GM19238 (cell line): ENCODE measurements at regions not wholly inside any gene's neighbourhood (a gene's known extent, or its start where the extent isn't known, plus 50 kb on each side); places are given as distances from the start of the nearest gene placed in this dataset.

Source experiments
- DNase-seq: peaks from one replicate; pipeline ENCODE4 v3.0.0; 2011; ENCODE audit warnings: low spot score; ENCODE audit not compliant: insufficient read length

DNA sequence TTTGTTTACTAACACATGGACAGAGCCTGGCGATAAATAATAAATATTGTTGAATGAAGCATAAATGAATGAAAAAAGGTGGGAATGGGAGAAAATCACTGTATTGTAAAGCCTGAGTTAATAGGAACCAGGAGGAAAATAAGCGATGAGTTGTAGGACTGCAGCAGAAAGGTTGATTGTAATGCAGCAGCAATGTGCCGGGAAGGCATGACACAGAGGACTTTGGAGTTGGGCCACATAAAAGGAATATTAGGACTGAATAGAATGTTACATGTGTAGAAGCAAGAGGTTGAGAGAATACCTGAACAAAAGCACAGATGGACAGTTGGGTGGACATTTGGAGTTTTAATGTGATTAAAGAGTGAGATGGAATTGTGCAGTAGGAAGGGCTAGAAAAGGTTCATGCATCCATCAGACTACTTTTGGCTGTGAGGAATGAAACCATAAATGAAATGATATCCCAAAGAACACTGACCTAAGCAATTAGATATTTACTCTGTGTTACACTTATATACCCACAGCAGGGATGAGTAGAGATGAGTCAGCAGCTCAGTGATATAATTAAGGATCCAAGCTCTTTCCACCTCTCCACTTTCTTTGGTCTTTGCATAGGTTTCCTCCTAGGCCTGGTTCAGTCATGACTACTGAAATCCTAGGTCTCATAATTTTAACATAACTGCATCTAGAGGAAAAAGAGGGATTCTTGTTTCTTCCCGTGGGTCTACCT is 55.4 kb downstream of the CCER1 start:
- DNase-seq = no peak

DNA sequence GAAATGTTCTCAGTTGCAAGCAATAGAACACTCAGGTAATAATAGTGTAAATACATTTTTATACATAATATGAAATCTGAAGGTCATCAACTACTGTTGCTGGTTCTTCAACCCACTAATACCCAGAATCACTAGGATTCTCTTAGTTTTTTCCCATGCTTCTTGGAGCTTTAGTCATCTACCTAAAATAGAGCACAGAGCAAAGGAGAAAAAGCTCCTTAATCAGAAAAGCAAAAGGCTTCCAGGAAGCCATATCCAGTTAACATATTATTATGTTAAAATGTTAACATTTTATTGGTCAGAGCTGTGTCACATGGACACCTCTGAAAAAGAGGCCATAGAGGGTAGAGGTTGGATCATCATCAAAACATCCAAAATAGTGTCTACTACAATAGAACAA is 57.0 kb downstream of the CCER1 start:
- DNase-seq = no peak

DNA sequence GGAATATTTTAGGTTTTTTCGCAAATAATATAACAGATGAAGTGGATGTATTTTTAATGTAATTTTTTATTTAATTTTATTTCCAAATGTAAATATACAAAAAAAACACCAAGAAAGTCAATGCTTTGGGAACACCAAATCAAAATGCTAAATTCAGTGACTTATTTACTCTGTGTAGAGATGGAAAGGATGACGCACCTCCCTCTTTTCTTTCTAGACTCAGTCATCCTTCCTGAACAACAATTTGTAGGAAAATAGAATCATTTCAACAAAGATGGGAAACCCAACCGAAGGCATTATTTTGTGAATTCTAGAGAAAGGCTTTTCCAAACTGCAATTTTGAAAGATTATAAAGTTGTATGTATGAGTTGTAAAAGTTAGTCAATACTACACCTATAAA is 57.7 kb downstream of the CCER1 start:
- DNase-seq = no peak

DNA sequence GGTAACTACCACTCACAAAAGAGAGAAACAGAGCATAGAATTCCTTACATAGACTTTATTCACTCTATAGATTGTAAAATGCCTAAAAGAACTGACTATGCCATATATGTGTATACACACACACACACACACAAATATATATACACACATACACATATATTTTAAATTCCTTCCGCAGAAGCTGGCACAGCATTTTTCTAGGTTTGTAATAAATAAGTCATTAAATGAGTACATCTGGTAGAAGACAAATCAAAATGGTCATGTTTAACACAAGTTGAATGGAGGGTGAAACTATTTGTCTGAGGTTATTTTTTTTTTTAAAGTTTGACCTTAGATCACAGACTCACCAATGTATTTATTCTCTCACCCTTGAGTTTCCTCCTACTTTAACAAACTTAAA is 58.2 kb downstream of the CCER1 start:
- no peak for DNase-seq

DNA sequence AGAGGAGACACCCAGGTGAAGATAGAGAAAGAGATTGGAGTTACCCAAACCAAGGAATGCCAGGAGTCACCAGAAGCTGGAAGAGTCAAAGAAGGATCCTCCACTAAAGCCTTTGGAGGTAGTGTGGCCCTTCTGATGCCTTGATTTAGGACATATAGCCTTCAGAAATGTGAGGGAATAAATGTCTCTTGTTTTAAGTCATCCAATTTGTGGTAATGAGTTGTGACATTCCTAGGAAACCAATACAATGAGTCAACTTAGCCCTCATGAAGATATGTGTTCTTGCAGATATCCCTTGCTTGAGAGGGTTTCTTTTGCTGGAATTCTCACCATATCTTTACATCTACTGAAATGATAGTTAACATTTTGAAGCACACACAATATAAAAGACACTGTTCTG is 58.8 kb downstream of the CCER1 start:
- no peak for DNase-seq

DNA sequence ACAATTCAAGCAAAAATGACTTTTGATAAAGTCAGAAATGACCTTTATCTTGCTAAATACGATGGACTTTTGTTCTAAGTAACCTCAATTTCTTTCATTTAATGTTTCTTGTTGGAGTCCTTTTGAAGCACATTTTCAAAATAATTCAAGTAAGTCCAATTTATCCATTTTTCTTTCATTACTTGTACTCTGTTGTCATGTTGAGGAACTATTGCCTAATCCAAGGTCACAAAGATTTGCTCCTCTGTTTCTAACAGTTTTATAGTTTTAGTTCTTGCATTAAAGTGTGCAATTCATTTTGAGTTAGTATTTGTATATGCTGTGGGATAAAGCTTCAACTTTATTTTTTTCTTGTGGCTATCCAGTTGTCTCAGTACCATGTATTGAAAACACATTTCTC is 66.7 kb downstream of the CCER1 start:
- no peak for DNase-seq

DNA sequence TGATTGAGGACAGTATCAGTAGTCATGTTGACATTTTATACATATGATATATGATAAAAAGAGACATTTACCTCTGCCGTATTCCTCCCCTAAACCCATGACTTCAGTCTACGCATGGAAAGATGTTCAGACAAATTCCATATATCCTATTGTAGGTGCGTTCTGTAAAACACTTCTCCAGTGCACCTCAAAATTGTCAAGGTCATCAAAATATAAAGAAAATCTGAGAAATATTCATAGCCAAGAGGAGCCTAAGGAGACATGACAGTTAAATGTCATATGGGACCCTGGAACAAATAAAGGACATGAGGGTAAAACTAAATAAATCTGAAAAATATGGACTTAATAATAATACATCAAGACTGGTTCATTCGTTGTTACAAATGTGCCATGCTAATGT is 71.5 kb downstream of the CCER1 start:
- no peak for DNase-seq

DNA sequence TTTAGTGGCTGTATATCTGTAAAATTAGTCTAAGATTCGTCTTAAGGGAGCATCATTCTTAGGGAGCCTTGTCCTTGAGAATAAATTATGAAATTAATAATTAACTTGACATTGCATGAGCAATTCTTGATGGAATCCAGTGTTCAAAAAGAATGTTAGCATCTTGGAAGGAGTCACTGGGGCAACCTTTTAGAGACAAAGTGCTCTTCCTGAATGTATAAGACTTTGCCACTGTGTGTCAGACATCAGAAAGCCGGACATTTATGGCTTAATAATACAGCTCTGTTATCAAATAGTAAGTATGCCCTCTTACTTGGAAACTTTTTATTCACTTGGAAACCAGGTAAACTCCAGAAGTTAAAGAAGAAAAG is 83.3 kb downstream of the CCER1 start:
- DNase-seq = no peak

DNA sequence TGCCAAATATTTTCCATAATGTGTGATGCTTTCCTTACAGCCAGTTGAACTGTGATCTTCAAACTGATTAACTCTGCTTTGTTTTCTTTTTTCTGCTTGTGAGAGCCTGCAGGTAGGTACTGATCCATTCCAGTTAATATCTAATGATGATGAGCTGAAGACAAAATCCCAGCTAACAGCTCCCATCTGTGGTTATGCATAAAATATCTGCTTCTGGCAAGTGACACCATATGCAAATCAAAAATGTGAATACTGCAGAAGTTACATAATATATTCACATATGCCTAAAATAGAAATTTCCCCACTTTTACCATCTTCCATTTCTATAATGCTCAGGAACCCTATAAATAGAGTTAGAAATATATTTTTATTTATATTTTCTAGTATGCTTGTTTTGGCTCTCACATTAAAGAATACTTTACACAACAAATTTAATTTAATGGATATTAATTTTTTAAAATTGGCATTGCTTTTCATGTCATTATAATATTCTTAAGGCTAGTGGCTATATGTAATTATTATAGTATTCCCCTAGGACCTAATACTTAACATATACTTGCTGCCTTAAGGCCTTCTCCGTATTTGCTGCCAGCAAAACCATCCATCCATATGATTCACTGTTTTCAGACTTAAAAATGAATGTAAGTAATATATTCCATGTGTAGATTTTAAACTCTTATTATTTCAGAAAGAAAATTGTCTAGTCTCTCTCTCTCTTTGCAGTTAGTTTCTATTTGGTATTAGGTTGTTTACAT is 83.8 kb downstream of the CCER1 start:
- DNase-seq = no peak

DNA sequence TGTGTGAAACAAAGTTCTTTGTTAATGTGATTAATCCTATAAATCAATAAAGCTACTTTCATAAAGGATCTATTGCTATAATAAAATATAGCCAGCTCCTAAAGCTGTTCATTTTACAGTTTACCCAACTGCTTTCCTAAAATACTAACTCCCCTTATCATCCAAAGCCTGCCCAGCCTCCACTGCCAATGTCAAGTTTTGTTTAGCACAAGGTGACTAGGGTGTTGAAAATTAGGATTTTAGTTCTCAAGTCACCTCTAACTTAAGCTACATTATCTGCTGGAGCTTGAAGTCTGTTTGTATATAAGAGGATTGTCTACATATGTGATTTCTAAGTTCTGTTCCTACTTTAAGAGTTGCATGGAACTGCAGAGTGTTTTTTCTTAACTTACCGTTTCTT is 86.3 kb downstream of the CCER1 start:
- DNase-seq = no peak

DNA sequence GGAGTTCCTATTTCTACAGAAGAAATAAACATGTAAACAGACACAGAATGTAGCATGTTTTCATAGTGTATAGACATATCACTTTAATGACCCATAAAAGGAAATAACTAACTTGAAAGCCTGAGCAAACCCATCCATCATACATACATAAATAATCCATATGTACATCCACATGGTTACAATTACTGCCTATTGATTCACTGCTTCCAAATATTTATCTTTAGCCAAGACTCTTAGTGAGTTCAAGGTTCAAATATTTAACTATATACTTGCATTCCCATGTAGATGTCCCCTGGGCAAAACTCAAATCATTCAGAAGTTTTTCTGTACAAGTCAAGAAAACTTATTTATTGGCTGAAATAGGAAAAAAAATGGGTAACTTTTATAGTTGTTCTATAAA is 95.4 kb downstream of the CCER1 start:
- DNase-seq = no peak

DNA sequence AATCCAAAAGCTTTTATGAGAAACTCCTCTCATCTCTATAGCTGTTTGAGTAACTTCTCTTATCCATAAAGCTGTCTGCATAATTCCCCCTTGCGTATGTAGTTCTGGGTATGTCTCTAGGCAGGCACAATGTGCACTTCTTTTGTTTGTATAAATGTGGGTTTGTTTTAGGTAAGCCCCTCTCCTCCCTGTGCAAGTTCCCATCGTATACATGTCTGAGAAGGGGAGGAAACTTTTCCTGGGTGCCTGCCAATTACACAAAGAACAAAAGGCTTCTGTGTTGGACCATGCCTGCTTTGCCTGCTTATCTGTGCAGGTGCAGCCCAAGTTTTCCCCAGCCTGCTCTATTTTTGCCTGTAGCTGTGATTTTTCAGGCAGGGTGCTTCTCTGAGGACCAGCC is 96.7 kb downstream of the CCER1 start:
- DNase-seq = no peak

DNA sequence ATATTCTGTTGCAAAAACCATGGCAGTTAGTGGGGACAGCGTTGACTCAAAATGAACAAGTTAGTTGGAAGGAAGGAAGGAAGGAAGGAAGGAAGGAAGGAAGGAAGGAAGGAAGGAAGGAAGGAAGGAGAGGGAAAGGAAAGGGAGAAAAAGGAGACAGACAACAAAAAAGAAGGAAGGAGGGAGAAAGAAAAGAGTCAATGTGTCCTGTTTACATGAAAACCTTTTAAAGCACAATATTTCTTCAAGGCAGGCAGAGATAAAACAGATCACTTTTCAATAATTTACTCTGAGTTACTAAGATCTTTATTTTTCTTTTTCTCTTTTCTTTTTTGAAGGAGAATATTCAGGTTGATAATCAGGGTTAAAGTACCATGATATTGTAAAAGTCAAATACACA is 99.4 kb downstream of the CCER1 start:
- DNase-seq = no peak

DNA sequence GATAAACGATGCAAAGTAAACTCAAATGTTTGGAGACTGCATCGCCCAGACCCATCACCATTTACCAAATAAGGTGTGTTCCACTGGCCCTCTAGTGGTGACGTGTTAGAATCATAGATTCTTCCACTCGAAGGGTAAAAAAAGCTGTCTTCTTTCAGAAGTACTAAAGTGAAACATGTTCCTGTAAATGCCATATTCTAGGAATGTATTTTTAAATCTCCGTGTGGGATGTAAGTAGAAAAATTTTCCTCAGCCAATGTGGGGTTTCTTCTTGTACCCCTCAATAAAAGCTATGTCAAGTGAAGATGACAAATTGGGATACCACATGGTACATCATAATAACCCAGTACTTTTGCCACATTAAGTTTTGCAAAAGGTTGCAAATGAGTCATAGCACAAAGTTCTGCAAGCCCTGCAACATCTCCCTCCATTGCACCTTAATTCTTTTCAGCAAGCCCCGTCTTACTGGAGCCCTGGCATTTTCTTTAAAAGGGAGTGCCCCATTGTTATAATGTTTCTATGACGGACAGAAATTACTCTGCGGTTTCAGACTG is 100.8 kb downstream of the CCER1 start:
- DNase-seq = no peak

DNA sequence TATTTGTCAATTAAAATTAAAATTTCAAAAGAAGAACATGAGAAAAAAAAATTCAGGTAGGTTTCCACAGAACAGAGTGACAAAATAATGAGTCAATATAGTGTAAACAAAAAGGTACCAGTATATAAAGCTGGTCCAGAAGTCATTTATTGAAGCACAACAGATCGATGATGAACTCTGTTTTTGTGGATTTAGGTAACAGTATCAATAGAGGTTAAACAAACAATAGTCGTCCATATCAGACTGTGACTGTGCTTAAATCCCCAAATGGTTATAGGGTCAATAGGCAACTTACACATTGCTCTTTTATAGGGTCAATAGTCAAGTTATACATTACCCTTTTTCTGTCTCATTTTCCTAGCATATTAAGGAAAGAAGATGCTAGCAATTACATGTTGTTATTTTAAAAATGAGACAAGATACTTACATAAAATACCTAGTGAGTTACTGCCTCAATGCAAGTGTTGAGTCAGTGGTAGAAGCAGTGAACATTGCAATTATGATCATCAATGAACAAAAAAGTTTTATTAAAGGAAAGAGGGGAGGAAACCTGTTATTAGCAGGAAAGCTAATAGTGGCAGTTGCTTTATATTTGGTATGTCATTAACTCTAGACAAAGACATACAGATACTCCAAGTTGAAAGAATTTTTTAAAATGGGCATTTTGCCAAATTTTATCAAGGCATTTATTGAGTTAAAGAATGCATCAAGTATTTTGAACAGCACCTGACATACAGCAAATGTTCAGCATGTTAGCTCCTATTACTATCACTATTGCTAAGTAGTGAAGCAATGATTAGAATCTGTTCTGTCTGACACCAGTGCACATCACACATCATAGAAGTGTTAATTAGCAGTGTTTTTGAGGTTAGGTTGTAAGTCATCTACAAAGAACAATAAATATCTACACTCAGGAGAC is 102.9 kb downstream of the CCER1 start:
- no peak for DNase-seq

DNA sequence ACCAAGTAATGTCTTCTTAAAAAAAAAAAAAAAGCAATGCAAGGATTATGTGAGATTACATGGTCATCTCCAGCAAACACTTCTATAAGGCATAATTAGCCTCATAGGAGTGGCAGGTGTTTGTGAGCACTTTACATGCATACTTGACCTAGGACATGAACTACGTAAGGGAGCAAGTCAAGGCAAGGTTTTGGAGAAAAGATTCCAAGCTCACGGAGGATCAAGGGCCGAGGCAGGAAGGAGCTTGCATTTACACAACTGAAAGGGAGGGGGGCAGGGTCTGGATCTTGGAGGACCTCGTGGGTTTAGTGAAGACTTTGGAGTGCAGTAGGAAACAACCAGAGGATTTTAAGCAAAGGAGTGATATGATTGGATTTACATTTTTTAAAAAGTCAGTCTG is 112.5 kb downstream of the CCER1 start:
- DNase-seq = no peak

DNA sequence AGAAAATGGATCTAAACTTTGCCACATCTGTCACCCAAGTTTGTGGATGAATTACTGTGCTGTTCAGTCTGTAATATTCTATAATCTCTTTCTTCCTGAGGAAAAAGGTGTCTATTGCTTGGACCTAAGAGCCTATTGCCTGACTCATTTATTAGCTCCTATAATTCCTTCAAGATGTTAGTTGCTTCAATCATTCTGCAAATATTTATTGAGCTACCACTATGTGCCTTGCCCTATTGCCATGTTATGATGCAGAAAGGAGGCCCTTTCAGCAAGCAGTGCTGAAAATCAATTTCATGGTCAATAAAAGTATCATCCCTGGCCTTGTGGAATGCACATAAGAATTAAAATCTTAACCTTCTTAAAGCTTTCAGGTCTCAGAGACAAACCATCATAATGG is 113.6 kb downstream of the CCER1 start:
- DNase-seq = no peak

DNA sequence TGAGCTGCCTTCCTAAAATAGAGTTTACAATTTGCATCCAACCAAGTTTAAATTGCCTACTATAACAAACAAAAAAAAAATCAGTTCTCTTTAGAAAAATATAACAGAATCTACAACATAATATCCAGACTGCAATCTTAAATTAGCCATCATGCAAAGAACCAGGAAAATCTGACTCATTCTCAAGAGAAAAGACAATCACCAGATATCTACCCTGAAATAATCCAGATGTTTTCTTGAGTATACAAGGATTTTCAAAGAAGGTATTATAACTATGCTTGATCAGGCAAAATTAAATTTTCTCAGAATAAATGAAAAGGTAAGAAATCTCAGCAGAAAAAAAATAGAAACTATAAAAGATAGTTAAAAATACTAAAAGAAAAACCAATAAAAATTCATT is 115.6 kb downstream of the CCER1 start:
- DNase-seq = no peak

DNA sequence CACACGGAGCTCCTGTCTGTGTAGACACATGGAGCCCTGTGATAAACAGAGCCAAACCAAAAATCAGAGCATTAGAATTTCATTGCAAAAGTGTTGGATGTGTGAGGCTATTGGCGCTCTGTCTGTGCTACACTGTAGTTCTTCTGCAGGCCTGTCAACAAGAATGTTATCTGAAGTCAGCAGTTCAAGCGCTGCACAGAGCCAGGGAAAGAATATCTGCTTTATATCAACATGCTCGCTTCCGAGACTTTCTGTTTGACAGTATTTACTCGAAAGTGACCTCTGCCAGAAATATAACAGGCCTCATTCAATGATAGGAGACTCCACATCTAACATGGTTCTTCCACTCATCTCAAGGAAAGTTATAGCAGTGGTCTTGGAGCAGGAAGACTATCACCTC is 118.3 kb downstream of the CCER1 start:
- no peak for DNase-seq

DNA sequence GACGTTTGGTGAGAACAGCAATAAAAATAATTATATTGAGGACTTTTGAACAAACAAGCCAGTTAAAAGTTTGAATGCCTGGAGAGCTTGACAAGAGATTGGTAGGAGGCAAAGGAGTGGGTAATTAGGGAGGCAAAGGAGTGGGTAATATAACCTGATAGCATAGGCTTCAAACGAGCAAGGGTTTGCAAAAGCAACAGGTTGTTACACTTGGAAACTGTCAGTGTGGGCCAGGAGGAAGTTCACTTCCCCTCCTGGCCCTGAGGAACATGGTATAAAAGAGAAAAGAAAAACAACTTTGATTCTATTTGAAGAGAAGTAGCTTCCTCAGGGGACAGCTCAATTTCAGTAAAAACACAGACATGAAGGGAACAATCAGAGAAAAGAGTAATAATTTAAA is 121.7 kb downstream of the CCER1 start:
- DNase-seq = no peak

DNA sequence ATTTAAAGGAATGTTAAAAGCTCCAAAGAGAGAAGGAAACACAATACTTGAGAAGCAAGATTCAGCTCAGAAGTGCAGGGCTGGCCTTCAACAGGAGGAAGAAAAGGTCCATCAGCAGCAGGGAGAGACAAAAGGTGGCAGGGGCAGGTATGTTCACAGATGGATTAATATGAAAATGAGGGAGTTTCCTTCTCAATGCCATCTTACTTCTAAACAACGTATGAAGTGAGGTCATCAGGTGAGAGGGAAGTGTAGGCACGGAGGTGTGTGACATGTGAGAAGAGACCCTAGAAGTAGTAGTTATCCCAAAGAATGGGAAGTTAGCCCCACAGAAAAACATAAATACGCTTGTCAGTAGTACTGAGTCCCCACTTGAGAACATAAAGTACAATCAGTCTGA is 122.5 kb downstream of the CCER1 start:
- DNase-seq = no peak

DNA sequence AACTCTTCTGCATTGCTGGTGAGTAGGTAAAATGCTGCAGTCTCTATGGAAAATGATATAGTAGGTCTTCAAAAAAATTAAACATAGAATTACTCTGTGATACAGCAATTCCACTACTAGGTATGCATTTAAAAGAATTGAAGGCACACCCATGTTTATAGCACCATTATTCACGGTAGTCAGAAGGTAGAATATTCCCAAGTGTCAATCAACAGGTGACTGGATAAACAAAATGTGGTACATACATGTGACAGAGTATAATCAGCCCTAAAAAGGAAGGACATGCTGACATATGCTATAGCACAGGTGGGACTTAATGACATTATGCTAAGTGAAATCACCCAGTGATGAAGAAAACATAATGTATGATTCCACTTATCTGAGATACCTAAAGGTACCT is 123.3 kb downstream of the CCER1 start:
- DNase-seq = no peak
